ENCODE measurements at regions not wholly inside any gene's neighbourhood (a gene's known extent, or its start where the extent isn't known, plus 50 kb on each side); places are given as distances from the start of the nearest gene placed in this dataset.

DNA sequence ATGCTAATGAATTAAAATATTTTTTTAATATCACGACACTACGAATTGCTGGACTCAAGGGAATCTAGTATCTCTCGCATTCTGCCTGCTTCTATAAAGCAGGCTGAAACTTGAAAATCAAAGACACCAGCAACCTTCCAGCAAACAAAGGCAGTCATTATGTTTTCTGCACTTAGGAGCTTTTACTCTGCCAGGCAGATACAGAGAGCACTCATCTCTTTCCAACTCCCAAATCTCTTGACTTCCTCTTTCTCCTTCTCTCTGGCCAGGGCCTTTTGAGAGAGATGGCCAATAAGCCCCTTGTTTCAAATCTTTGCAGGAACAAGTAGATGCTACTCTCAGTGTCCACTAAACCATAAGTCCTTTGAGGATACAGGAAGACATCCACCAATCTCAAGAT lies 95.2 kb upstream of the KLF3 start:
- TF ChIP-seq MYBL2 (CRISPR knock-in tag; IDR thresholded peaks at IDR 0.05) (no peak), SP1 (CRISPR knock-in tag; conservative IDR thresholded peaks at IDR 0.05) (no peak), JUN (CRISPR knock-in tag; IDR thresholded peaks at IDR 0.05) (no peak), ESRRA (CRISPR knock-in tag; IDR thresholded peaks at IDR 0.05; ENCODE audit: borderline replicate concordance) (no peak)
- TF ChIP-seq, protein P1, sequence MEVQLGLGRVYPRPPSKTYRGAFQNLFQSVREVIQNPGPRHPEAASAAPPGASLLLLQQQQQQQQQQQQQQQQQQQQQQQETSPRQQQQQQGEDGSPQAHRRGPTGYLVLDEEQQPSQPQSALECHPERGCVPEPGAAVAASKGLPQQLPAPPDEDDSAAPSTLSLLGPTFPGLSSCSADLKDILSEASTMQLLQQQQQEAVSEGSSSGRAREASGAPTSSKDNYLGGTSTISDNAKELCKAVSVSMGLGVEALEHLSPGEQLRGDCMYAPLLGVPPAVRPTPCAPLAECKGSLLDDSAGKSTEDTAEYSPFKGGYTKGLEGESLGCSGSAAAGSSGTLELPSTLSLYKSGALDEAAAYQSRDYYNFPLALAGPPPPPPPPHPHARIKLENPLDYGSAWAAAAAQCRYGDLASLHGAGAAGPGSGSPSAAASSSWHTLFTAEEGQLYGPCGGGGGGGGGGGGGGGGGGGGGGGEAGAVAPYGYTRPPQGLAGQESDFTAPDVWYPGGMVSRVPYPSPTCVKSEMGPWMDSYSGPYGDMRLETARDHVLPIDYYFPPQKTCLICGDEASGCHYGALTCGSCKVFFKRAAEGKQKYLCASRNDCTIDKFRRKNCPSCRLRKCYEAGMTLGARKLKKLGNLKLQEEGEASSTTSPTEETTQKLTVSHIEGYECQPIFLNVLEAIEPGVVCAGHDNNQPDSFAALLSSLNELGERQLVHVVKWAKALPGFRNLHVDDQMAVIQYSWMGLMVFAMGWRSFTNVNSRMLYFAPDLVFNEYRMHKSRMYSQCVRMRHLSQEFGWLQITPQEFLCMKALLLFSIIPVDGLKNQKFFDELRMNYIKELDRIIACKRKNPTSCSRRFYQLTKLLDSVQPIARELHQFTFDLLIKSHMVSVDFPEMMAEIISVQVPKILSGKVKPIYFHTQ (CRISPR knock-in tag; IDR thresholded peaks at IDR 0.05): no peak
- TF ChIP-seq, protein P2, sequence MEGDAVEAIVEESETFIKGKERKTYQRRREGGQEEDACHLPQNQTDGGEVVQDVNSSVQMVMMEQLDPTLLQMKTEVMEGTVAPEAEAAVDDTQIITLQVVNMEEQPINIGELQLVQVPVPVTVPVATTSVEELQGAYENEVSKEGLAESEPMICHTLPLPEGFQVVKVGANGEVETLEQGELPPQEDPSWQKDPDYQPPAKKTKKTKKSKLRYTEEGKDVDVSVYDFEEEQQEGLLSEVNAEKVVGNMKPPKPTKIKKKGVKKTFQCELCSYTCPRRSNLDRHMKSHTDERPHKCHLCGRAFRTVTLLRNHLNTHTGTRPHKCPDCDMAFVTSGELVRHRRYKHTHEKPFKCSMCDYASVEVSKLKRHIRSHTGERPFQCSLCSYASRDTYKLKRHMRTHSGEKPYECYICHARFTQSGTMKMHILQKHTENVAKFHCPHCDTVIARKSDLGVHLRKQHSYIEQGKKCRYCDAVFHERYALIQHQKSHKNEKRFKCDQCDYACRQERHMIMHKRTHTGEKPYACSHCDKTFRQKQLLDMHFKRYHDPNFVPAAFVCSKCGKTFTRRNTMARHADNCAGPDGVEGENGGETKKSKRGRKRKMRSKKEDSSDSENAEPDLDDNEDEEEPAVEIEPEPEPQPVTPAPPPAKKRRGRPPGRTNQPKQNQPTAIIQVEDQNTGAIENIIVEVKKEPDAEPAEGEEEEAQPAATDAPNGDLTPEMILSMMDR (IDR thresholded peaks at IDR 0.05): no peak
- TF ChIP-seq, protein P3, sequence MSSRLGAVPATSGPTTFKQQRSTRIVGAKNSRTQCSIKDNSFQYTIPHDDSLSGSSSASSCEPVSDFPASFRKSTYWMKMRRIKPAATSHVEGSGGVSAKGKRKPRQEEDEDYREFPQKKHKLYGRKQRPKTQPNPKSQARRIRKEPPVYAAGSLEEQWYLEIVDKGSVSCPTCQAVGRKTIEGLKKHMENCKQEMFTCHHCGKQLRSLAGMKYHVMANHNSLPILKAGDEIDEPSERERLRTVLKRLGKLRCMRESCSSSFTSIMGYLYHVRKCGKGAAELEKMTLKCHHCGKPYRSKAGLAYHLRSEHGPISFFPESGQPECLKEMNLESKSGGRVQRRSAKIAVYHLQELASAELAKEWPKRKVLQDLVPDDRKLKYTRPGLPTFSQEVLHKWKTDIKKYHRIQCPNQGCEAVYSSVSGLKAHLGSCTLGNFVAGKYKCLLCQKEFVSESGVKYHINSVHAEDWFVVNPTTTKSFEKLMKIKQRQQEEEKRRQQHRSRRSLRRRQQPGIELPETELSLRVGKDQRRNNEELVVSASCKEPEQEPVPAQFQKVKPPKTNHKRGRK (CRISPR knock-in tag; IDR thresholded peaks at IDR 0.05; ENCODE audit: borderline replicate concordance): no peak
- TF ChIP-seq, protein P4, sequence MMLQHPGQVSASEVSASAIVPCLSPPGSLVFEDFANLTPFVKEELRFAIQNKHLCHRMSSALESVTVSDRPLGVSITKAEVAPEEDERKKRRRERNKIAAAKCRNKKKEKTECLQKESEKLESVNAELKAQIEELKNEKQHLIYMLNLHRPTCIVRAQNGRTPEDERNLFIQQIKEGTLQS (CRISPR knock-in tag; conservative IDR thresholded peaks at IDR 0.05): no peak
- TF ChIP-seq, protein P5, sequence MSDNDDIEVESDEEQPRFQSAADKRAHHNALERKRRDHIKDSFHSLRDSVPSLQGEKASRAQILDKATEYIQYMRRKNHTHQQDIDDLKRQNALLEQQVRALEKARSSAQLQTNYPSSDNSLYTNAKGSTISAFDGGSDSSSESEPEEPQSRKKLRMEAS (CRISPR knock-in tag; IDR thresholded peaks at IDR 0.05): no peak
